B cell (primary cell): ENCODE measurements at regions not wholly inside any gene's neighbourhood (a gene's known extent, or its start where the extent isn't known, plus 50 kb on each side); places are given as distances from the start of the nearest gene placed in this dataset.

Source experiments
- ATAC-seq: fragments of 200-7000 bp; cut with Tn5 transposase; one replicate; pipeline ENCODE4 v1.10.0; 2021; ENCODE audit warnings: low read depth, mild to moderate bottlenecking, moderate number of reproducible peaks, moderate library complexity
- CTCF ChIA-PET: fragments of 350-600 bp; sonication (Branson Sonifier 250); formaldehyde crosslinking; loops from one replicate; lab custom pipeline; 2021; ENCODE audit warnings: antibody characterized with exemption, inconsistent platforms; lab: Charles Lee
- POLR2A ChIA-PET: fragments of 350-600 bp; sonication (Branson Sonifier 250); formaldehyde crosslinking; loops from one replicate; lab custom pipeline; 2021; ENCODE audit warnings: antibody characterized with exemption; lab: Charles Lee
- DNase-seq: peaks from one replicate; pipeline ENCODE4 v3.0.0; 2013
- H2AFZ ChIP-seq: 2 replicates; pipeline ENCODE4 v1.6.1; 2012; ENCODE audit warnings: mild to moderate bottlenecking, low read depth, low read length; ENCODE audit not compliant: insufficient read depth, poor library complexity, severe bottlenecking
- H3K27ac ChIP-seq, 2 donors: 1 replicate in 1 of 2; 2 replicates in 1 of 2; pipeline ENCODE4 v1.5.1; 2012 to 2013; ENCODE audit warnings: low read length in 2 of 2, mild to moderate bottlenecking in 2 of 2, moderate library complexity in 1 of 2
- H3K27me3 ChIP-seq, 4 experiments: fragments of 200-600 bp in 1 of 4; sonication (generic) in 1 of 4; replicated peaks in 1 of 4; 1 replicate in 2 of 4; 2 replicates in 2 of 4; pipeline versions ENCODE4 v1.6.1 to v1.7.0; 2013 to 2016; ENCODE audit warnings: low read length in 3 of 4, mild to moderate bottlenecking in 2 of 4, mixed read lengths in 1 of 4, moderate library complexity in 1 of 4; ENCODE audit not compliant: insufficient read depth in 4 of 4, control insufficient read depth in 3 of 4; ENCODE audit errors: control extremely low read depth in 1 of 4
- H3K36me3 ChIP-seq, 2 experiments: replicated peaks in 1 of 2; 1 replicate in 1 of 2; 2 replicates in 1 of 2; pipeline versions ENCODE4 v1.6.1 to v1.7.1; 2013; ENCODE audit warnings: low read length in 1 of 2; ENCODE audit not compliant: insufficient read depth in 2 of 2, control insufficient read depth in 1 of 2; ENCODE audit errors: control extremely low read depth in 1 of 2, extremely low read depth in 1 of 2
- H3K4me1 ChIP-seq, 2 donors: fragments of 200-600 bp in 1 of 2; sonication (generic) in 1 of 2; 1 replicate in 1 of 2; 2 replicates in 1 of 2; pipeline versions ENCODE4 v1.5.1 to v1.6.1; 2013 to 2017; ENCODE audit warnings: low read length in 2 of 2; ENCODE audit not compliant: control insufficient read depth in 2 of 2, insufficient read depth in 2 of 2
- H3K4me2 ChIP-seq: replicated peaks from 2 replicates; pipeline ENCODE3; 2012; ENCODE audit warnings: mild to moderate bottlenecking, low read depth, low read length; ENCODE audit not compliant: poor library complexity, severe bottlenecking
- H3K4me3 ChIP-seq, 5 experiments: fragments of 200-600 bp in 1 of 5; sonication (generic) in 1 of 5; 1 replicate in 3 of 5; 2 replicates in 2 of 5; pipeline versions ENCODE4 v1.5.1 to v1.7.0; 2011 to 2016; ENCODE audit warnings: low read length in 4 of 5, mild to moderate bottlenecking in 4 of 5, low read depth in 2 of 5, control low read depth in 1 of 5, moderate library complexity in 1 of 5; ENCODE audit not compliant: insufficient read depth in 1 of 5; ENCODE audit errors: control extremely low read depth in 1 of 5, extremely low read depth in 1 of 5
- H3K79me2 ChIP-seq: fragments of 200-600 bp; sonication (generic); one replicate; pipeline ENCODE4 v1.6.0; 2016; ENCODE audit warnings: low read length; ENCODE audit not compliant: control insufficient read depth, insufficient read depth
- H3K9ac ChIP-seq: fragments of 200-600 bp; sonication (generic); 2 replicates; pipeline ENCODE4 v1.6.1; 2017; ENCODE audit warnings: mild to moderate bottlenecking, low read length, moderate library complexity
- H3K9me3 ChIP-seq, 3 donors: one replicate each; pipeline versions ENCODE4 v1.6.1 to v1.7.1; 2013; ENCODE audit warnings: low read length in 2 of 3; ENCODE audit not compliant: control insufficient read depth in 2 of 3, insufficient read depth in 1 of 3; ENCODE audit errors: control extremely low read depth in 1 of 3
- H4K20me1 ChIP-seq: 2 replicates; pipeline ENCODE4 v1.6.0; 2012; ENCODE audit warnings: mild to moderate bottlenecking, low read length; ENCODE audit not compliant: insufficient read depth, control insufficient read depth, poor library complexity, severe bottlenecking
- H3K27ac Mint-ChIP-seq: one replicate; pipeline ENCODE4 v1.8.0; 2021; ENCODE audit warnings: mixed read lengths
- H3K27me3 Mint-ChIP-seq: one replicate; pipeline ENCODE4 v1.8.0; 2021; ENCODE audit warnings: mixed read lengths
- H3K4me1 Mint-ChIP-seq: one replicate; pipeline ENCODE4 v1.8.0; 2021; ENCODE audit warnings: mixed read lengths
- H3K4me3 Mint-ChIP-seq: one replicate; pipeline ENCODE4 v1.8.0; 2021; ENCODE audit warnings: mixed read lengths
- H3K9me3 Mint-ChIP-seq: one replicate; pipeline ENCODE4 v1.8.0; 2022; ENCODE audit warnings: mixed read lengths; ENCODE audit not compliant: insufficient read depth
- CTCF ChIP-seq: fragments of 200-600 bp; IDR thresholded peaks from one replicate; pipeline ENCODE4 v1.8.0; 2022; ENCODE audit warnings: antibody characterized with exemption, mild to moderate bottlenecking
- EZH2 ChIP-seq: IDR thresholded peaks from 2 replicates; pipeline ENCODE4 v1.6.1; 2012; ENCODE audit warnings: borderline replicate concordance, low read depth, mild to moderate bottlenecking, moderate library complexity, low read length; ENCODE audit not compliant: insufficient read depth, poor library complexity, severe bottlenecking
- WGBS: methylation state at CpG from one replicate; pipeline ENCODE4 v1.1.5; 2013; ENCODE audit warnings: missing lambda C conversion rate; ENCODE audit not compliant: insufficient coverage; 5-methylcytosine and 5-hydroxymethylcytosine counted together
- intact Hi-C: fragments of 100-400 bp; cut with micrococcal nuclease; formaldehyde crosslinking; loops from one replicate; pipeline ENCODE4 v1.10.0; 2022

GRCh38 chr2:106269591-106270291 lies 75.6 kb upstream of the UXS1 start:
- peaks cover 14% of the 10 kb centered on the region for H3K4me1 Mint-ChIP-seq
- no peaks in the 10 kb centered on the region for H3K79me2 ChIP-seq
- no peak overlapping the region for H3K27ac ChIP-seq
- ATAC-seq (peak; percentile 78), DNase-seq (peak; percentile 66)
- CTCF ChIA-PET, result interaction anchor here (0.9 kb wide), 1 partner anchor 165 kb away, joined by 3 read pairs; no protein-coding TSS in a partner anchor
- H3K9me3 Mint-ChIP-seq, result no peaks in the 10 kb centered on the region
- peaks cover 0 to 3% (median 0%) of the 10 kb centered on the region in 3 donors for H3K9me3 ChIP-seq
- TF ChIP-seq CTCF (no peak), EZH2 (no peak)
- POLR2A ChIA-PET, result no interaction called here
- peak overlapping the region; percentile 60 for H3K9ac ChIP-seq
- no peaks in the 10 kb centered on the region for H4K20me1 ChIP-seq
- peaks cover 0 to 2% (median 0%) of the 10 kb centered on the region in 4 experiments for H3K27me3 ChIP-seq
- H3K27me3 Mint-ChIP-seq, result peaks cover 10% of the 10 kb centered on the region
- no peaks in the 10 kb centered on the region for H3K36me3 ChIP-seq
- H3K4me3 Mint-ChIP-seq, result peak overlapping the region; percentile 92
- no peak overlapping the region for H3K27ac Mint-ChIP-seq
- 2% methylated on average over 43 of the region's 44 CpGs for WGBS
- peaks cover 5 to 14% of the 10 kb centered on the region in 2 donors for H3K4me1 ChIP-seq
- peak overlapping the region; percentile 80 for H3K4me2 ChIP-seq
- peak overlapping the region; percentile 36 to 59 (median 43) for H3K4me3 ChIP-seq
- peak overlapping the region; percentile 84 for H2AFZ ChIP-seq
- intact Hi-C loops, result loop anchor here (5.0 kb wide), 1 partner anchor 77 kb away; the partner anchor contains the start of gene UXS1

DNA sequence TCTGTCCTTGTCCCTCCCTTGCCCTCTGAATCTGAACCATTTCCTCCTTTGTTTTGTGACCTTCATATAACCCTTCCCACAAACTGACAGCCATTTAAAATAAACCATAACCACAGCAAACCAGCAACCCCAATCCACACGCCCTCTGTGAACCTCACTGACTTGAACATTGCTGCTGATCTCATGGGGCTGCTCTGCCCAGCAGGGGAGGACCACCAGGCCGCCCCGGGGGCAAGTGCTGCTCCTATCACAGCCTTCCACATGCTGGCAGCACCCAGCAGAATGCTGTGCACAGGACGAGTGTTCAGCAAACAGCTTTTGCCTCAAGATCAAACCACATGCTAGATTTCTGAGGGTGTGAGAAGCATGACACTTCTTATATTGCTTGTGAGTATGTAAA lies 73.9 kb upstream of the UXS1 start:
- no peaks in the 10 kb centered on the region for H3K36me3 ChIP-seq
- H3K4me1 ChIP-seq, result peaks cover 5 to 14% of the 10 kb centered on the region in 2 donors
- Mint-ChIP-seq H3K4me3 (no peak overlapping the region), H3K27me3 (peaks cover 10% of the 10 kb centered on the region), H3K9me3 (no peaks in the 10 kb centered on the region), H3K4me1 (peaks cover 14% of the 10 kb centered on the region), H3K27ac (no peak overlapping the region)
- 71% methylated on average over 3 of the region's 4 CpGs for WGBS
- no peak overlapping the region for H3K27ac ChIP-seq
- peaks cover 0 to 2% (median 0%) of the 10 kb centered on the region in 4 experiments for H3K27me3 ChIP-seq
- no peaks in the 10 kb centered on the region for H4K20me1 ChIP-seq
- DNase-seq, result no peak
- intact Hi-C loops, result no loop called here
- peaks cover 0 to 3% (median 0%) of the 10 kb centered on the region in 3 donors for H3K9me3 ChIP-seq
- no peak overlapping the region for H3K4me2 ChIP-seq
- H3K4me3 ChIP-seq, result no peak overlapping the region
- TF ChIP-seq CTCF (no peak), EZH2 (no peak)
- H3K9ac ChIP-seq, result no peak overlapping the region
- ATAC-seq, result no peak
- CTCF ChIA-PET, result no interaction called here
- no peaks in the 10 kb centered on the region for H3K79me2 ChIP-seq
- POLR2A ChIA-PET, result no interaction called here
- no peak overlapping the region for H2AFZ ChIP-seq
